ENCODE measurements at regions not wholly inside any gene's neighbourhood (a gene's known extent, or its start where the extent isn't known, plus 50 kb on each side); places are given as distances from the start of the nearest gene placed in this dataset.

DNA sequence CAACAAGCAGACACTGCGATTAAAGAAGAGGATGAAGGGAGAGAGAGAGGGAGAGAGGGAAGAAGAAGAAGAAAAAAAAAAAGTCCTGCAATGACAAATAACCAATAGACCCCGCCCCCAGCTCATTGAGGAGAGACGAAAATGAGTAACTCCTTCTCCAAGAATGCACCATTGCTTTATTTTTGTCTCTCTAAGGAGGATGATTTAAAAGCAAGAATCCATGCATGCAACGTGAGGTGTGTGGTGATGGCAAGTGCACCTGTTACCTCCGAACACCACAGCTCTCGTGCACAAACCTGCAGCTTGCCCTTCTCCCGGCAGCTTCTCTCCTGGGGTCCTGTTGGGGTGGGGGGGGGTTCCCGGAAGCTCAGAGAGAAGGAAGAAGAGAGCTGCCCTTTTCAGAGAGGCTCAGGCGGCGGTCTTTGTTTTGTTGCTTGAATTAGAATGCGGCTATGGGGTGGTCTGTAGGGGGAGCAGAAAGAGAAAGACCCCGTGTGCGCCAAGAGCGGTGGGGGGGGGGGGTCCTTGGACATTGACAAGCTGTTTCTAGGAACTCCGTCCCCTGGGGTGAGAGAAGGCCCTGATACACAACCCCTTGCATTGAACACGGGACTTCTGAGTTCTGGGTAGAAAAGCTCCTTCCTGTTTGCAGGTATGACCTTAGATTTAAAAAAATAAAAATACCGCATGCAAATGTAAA lies 100.7 kb downstream of the CRLF2 start:
- Histone ChIP-seq H3K79me2 (ENCODE audit: control insufficient read depth in 1 of 2, insufficient read depth in 2 of 2, low read length in 2 of 2) (no peaks in the 10 kb centered on the region; a peak in 1 of 4 replicates), H3K4me1 (replicated peaks in 1 of 4; ENCODE audit: control insufficient read depth in 3 of 4, insufficient read depth in 4 of 4, low read length in 3 of 4) (peaks cover 5 to 30% (median 21%) of the 10 kb centered on the region in 4 experiments), H3K56ac (replicated peaks; ENCODE audit: insufficient read length, low read depth, low read length) (no peak overlapping the region), H2AK5ac (ENCODE audit: low read depth, low read length) (peak overlapping the region; percentile 46; the same call in 1 of the 2 replicates), H3K23me2 (ENCODE audit: low read depth, low read length) (peaks cover 13% of the 10 kb centered on the region), H2BK20ac (ENCODE audit: low read length) (no peak overlapping the region), H4K91ac (replicated peaks; ENCODE audit: insufficient read length, low read length) (peak overlapping the region; percentile 96), H3K9me3 (ENCODE audit: insufficient read depth in 2 of 2, low read depth in 1 of 2, low read length in 1 of 2) (no peaks in the 10 kb centered on the region), H2BK12ac (ENCODE audit: low read depth, low read length) (peak overlapping the region; percentile 41; the same call in 1 of the 2 replicates), H3K27ac (ENCODE audit: low read depth, low read length) (no peak overlapping the region), H3K14ac (ENCODE audit: insufficient read length) (no peak overlapping the region), H3K4me3 (ENCODE audit: extremely low read depth in 1 of 4, insufficient read depth in 2 of 4, low read depth in 3 of 4, low read length in 4 of 4) (peak overlapping the region; percentile 6 to 41 (median 22); a peak in 5 of 8 replicates), H2BK15ac (ENCODE audit: low read length) (no peak overlapping the region), H4K20me1 (replicated peaks in 1 of 2; ENCODE audit: control insufficient read depth in 1 of 2, insufficient read depth in 2 of 2, low read length in 2 of 2) (peaks cover 0 to 2% of the 10 kb centered on the region in 2 experiments), H4K8ac (ENCODE audit: extremely low read depth, insufficient read depth, low read length) (no peak overlapping the region), H3K4ac (replicated peaks; ENCODE audit: insufficient read length, low read depth, low read length) (no peak overlapping the region), H3K79me1 (ENCODE audit: low read depth, low read length) (peaks cover 3% of the 10 kb centered on the region; the same call in 1 of the 2 replicates), H3K9ac (replicated peaks in 1 of 4; ENCODE audit: extremely low read depth in 1 of 4, low read depth in 3 of 4, low read length in 3 of 4) (no peak overlapping the region; a peak in 1 of 7 replicates), H4K5ac (ENCODE audit: insufficient read length, low read depth, low read length) (peak overlapping the region; percentile 54), H3K23ac (ENCODE audit: insufficient read length) (no peak overlapping the region), H2AFZ (ENCODE audit: low read length) (no peak overlapping the region), H2BK120ac (replicated peaks; ENCODE audit: low read depth, low read length) (peak overlapping the region; percentile 51), H3K36me3 (ENCODE audit: control insufficient read depth in 2 of 4, insufficient read depth in 4 of 4, low read length in 3 of 4) (no peaks in the 10 kb centered on the region; a peak in 1 of 8 replicates), H3K4me2 (ENCODE audit: insufficient read depth in 1 of 2, low read depth in 2 of 2, low read length in 2 of 2) (peak overlapping the region; percentile 67 to 74), H3K18ac (ENCODE audit: extremely low read depth, low read length) (0 out of 2 replicates have a peak overlapping the region, but pooled peaks have one; percentile 54), H2BK5ac (ENCODE audit: low read depth, low read length) (peak overlapping the region; percentile 94; the same call in 1 of the 2 replicates), H3K27me3 (replicated peaks in 1 of 4; ENCODE audit: control insufficient read depth in 3 of 4, extremely low read depth in 1 of 4, insufficient read depth in 3 of 4, low read length in 3 of 4) (no peaks in the 10 kb centered on the region)
- POLR2A ChIA-PET (ENCODE audit: partially characterized antibody) = no interaction called here
- FAIRE-seq (peak; percentile 60), DNase-seq (ENCODE audit: low read depth in 1 of 2, low spot score in 2 of 2) (peak; percentile 54 to 70)
- 6% methylated on average over 10 of the region's 17 CpGs; no CpG with 5 or more reads in 1 of the 2 experiments for WGBS, 2 experiments (ENCODE audit: extremely low coverage in 1 of 2, insufficient coverage in 1 of 2, insufficient read length in 1 of 2, insufficient replicate concordance in 2 of 2, low coverage in 1 of 2, low lambda C conversion rate in 2 of 2, missing lambda C conversion rate in 1 of 2)
- CTCF ChIA-PET (ENCODE audit: partially characterized antibody) = no interaction called here
- TF ChIP-seq, protein P1, sequence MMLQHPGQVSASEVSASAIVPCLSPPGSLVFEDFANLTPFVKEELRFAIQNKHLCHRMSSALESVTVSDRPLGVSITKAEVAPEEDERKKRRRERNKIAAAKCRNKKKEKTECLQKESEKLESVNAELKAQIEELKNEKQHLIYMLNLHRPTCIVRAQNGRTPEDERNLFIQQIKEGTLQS (IDR thresholded peaks at IDR 0.05; ENCODE audit: insufficient read depth, low read depth, low read length) = no peak
- TF ChIP-seq CHD1 (IDR thresholded peaks at IDR 0.05; ENCODE audit: low read depth, low read length) (no peak), EP300 (IDR thresholded peaks at IDR 0.05; ENCODE audit: borderline replicate concordance in 1 of 2, low read depth in 2 of 2, low read length in 2 of 2) (peak in 1 of 2 experiments; percentile 44; a peak in 1 of 3 replicates), CTBP2 (IDR thresholded peaks at IDR 0.05; ENCODE audit: borderline replicate concordance, insufficient read depth, insufficient read length, low read length) (peak; percentile 84)

Measured in H1 (cell line).